NCI-H1105 treated with DMSO at 0.1 percent for 48 hours (cell line): ENCODE measurements at regions not wholly inside any gene's neighbourhood (a gene's known extent, or its start where the extent isn't known, plus 50 kb on each side); places are given as distances from the start of the nearest gene placed in this dataset.
A peak's percentile ranks its signal among the peaks of the same experiment; 100 is the strongest.

Experiments used
- DNase-seq: peaks from one replicate; lab custom pipeline; 2025; lab: John Stamatoyannopoulos, UW

DNA sequence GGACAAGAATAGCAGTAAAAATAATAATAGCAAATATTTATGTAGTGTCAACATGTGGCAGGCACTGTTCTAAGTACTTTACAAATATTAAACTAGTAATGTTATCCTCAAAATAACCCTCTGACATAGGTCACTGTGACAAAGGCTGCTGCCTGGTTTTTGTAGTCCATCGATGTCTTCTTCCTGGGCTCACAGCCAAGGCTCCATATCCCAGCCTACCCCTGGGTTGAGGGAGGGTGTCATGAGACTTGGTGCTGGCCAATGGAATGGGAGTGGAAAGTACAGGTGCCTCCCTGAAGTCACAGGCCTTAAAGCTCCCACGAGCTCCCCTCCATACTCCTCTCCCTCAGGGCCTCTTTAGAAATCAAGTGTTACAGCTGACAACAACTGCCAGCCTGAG is 159.3 kb downstream of the CYRIA start:
- DNase-seq = peak; percentile 10

GRCh38 chr2:16496426-16497388 is 168.9 kb downstream of the CYRIA start:
- DNase-seq = no peak

DNA sequence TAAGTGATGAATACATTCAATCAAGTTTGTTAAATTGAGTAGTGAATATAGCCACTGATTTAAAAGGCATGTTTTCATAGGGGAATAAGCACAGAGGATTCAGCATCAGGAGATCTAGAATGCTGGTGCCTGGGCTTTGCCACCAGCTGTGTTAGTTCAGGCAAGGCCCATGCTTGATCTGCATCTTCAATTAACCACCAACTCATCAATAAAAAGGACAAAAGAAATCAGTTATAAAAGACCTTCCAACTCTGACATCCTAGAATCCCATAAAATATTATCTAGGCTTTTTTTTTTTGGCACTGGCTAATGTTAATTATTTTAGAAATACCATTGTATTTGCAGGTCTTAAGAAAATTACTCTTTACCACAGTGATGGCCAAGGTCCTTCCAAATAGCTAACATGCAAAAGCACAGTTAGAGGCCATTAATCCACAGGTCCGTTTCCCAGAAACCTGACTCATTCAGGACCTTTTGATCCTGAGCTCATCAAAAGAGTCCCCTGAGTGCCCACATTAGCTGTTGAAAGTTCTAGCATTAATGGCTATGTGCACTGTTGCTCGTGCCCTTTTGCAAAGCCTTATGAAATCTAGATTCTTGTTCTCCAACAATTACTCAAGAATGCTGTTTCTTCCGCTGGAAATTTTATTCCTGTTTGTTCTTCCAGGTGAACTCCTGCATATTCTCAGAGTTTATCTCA is 170.0 kb downstream of the CYRIA start:
- DNase-seq = no peak

- DNase-seq = no peak
Measured at GRCh38 chr2:16494836-16495508, 170.7 kb downstream of the CYRIA start.

DNA sequence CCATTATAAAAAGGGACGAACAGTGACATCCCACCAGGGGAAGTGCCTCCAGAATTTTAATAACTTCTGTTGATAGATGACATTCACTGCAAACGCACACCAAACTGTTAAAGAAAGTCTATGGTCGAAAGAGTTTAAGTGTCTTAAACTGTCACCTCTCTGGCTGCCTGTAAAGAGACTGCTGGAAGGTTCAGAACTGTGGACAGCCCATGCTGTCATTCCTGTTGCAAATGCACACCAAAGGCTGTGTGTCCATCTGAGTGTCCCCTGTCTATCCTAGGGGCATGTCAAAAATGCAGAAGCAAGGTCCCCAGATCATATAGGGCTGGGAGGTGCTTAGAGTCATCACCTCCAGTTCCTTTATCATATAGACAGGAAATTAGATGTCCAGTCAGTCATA is 171.8 kb downstream of the CYRIA start:
- DNase-seq = no peak

GRCh38 chr2:16487686-16488085 is 177.9 kb downstream of the CYRIA start:
- peak; percentile 43 for DNase-seq

DNA sequence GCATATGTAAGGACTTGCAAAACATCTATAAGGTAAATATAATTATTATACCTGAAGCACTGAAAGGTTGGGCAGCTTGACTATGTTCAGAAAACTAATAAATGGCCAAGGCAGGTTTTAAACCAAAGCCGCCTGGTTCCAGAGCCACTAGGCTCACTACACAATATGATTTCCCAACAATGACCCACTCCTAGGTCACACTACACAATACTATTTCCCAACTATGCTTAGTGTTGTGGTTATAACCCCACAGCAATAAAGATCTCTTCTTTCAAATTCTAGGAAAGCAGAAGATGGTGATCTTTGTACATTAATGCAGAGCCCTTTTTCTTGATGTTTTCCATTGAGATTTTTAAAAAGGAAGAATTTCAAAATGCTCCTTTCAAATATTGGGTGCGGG is 180.4 kb downstream of the CYRIA start:
- no peak for DNase-seq

DNA sequence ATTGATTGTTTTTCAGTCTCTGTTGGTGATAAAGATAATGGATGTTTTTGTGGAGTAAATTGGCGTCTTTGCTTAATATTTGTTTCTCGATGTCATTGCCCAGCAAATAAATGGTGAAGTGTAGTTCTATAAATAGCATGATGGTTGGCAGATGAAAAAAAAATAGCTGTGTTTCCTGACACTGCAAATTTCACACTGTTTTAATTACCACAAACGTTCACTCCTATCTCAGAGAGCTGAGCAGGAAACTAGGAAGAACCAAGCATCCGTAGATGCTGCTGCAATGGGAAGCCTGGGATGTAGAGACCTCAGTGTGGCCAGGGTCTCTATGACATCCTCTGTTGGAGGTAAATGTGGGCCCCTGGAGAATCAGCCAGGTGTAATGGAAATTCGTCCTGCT is 183.2 kb downstream of the CYRIA start:
- DNase-seq = no peak

DNA sequence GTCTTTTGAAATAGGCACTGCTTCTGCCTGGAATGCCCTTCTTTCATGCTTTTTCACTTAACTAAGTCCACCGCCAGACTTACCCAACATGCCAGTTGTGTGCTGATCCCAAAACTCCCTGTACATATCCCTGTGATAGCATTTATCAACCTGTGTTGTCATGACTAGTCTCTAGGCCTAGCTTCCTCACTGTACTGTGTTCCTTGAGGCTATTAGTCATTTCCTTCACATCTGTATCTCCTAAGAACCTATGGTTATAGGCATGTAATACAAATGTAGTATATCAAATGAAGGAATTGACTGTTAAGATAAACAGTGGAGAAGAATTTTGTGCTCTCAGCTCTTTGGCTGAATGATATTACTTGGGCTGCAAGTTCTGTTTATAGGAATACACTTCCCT is 184.3 kb downstream of the CYRIA start:
- no peak for DNase-seq

DNA sequence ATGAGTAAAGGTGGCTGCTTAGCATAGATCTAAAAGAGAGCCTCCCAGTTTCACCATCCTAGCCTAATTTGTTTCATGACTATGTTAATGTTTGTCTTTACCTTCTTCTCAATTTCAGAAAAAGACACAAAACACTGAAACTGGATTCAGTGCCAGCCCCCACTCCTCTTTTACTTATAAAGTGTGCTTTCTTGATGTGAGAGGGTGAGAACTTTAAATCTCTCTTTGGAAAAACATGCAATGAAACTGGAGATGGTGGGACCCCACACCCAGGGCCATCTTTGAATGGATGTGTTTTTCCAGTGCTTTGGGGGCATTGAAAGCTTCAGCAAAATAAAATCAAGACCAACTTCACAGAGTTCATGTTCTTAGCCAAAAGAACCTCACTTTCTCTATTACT is 185.9 kb downstream of the CYRIA start:
- DNase-seq = no peak

DNA sequence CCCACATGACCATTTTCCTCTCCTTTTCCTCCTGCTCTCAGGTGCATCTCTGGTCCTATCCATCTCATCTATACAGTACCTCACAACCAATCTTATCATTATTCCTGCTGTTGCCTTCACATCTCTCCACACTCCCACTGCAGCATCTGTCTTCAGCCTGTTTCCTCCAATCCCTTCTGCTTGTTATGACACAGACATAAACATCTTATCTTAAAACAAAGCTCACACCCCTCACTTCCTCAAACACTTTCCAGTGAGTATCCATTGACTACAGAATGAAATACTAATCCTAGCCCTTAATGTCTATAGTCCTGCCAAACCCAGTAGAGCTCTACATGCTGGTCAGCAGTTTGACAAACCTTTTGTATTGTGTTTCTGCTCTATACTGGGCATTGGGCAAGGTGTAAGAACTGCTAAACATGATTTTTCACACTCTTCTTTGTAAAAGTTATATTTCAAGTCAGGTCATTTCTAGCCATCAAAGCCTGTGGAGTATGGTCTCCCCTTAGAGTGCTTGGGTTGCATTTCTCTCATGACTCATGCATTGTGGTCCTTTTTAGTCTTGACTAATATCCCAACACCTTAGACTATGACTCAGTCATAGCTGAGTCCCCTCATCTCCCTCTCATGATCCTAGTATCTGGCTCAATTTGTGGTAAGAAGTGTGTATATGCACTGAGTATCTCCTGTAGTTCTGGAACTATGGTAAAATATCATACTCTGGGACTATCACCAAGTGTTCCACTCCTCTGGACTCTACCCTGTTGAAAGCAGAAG is 187.0 kb downstream of the CYRIA start:
- no peak for DNase-seq

GRCh38 chr2:16477648-16478047 is 188.0 kb downstream of the CYRIA start:
- DNase-seq = no peak

- no peak for DNase-seq
Measured at GRCh38 chr2:16476866-16477265, 188.8 kb downstream of the CYRIA start.

- DNase-seq = no peak
Measured at GRCh38 chr2:16475986-16476567, 189.6 kb downstream of the CYRIA start.

GRCh38 chr2:16475586-16475985 is 190.0 kb downstream of the CYRIA start:
- DNase-seq = no peak

- DNase-seq = no peak
Measured at GRCh38 chr2:16473575-16473974, 192.1 kb downstream of the CYRIA start.

- DNase-seq = no peak
Measured at GRCh38 chr2:16470936-16471490, 194.6 kb downstream of the CYRIA start.

DNA sequence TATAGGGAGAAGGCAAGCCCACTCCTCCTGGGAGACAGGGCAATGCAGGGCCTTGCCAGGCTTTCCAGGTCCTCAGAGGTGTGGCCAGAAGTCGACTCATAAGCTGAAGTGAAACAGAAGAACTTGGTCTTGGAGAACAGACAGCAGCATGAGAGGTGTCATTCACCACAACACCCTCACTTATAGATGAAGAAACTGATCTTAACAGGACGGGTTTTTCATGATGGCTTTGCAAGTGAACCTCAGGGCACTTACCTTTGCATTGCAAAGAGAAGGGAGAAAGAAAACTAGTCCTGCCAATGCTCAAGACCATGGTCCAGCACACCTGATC is 198.8 kb downstream of the CYRIA start:
- DNase-seq = no peak

- DNase-seq = no peak
Measured at GRCh38 chr2:16466133-16466820, 199.4 kb downstream of the CYRIA start.

- DNase-seq = no peak
Measured at GRCh38 chr2:16464641-16465040, 201.0 kb downstream of the CYRIA start.

DNA sequence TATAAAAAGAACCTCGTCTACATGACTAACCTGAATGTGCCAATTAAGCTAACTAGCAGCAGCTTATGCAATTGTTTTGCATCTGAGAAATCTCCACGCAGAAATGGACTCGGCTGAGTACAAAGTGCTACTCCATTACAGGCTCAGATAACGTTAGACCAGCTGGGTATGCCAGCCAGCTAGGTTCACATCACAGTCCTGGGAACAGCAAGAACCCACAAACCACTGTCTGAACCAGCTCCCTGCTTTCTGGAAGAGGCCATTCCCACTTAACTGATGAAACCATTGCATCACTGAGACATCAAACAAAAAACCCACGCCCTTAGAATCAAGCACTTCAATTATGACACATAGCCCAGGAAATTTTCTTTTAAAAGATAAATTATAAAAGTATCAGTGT is 202.7 kb downstream of the CYRIA start:
- DNase-seq = no peak
